KMS-11 (cell line): ENCODE measurements at regions not wholly inside any gene's neighbourhood (a gene's known extent, or its start where the extent isn't known, plus 50 kb on each side); places are given as distances from the start of the nearest gene placed in this dataset.

Source experiments
- H2AFZ ChIP-seq: fragments of 200-600 bp; sonication (generic); 2 replicates; pipeline ENCODE4 v1.6.1; 2016; ENCODE audit warnings: antibody characterized with exemption, mixed run types, low read depth
- H3K27ac ChIP-seq: fragments of 200-600 bp; sonication (generic); 2 replicates; pipeline ENCODE4 v1.6.1; 2016; ENCODE audit warnings: mild to moderate bottlenecking, mixed run types
- H3K27me3 ChIP-seq: fragments of 200-600 bp; sonication (generic); 2 replicates; pipeline ENCODE4 v1.6.1; 2017; ENCODE audit warnings: mild to moderate bottlenecking, low read depth, mixed run types, moderate library complexity; ENCODE audit not compliant: insufficient read depth
- H3K36me3 ChIP-seq: fragments of 200-600 bp; sonication (generic); 2 replicates; pipeline ENCODE4 v1.6.1; 2017; ENCODE audit warnings: mild to moderate bottlenecking, mixed run types; ENCODE audit not compliant: insufficient read depth
- H3K4me1 ChIP-seq: fragments of 200-600 bp; sonication (generic); 2 replicates; pipeline ENCODE4 v1.6.1; 2016; ENCODE audit warnings: mild to moderate bottlenecking, low read depth, mixed run types; ENCODE audit not compliant: poor library complexity, severe bottlenecking
- H3K4me2 ChIP-seq: fragments of 200-600 bp; sonication (generic); 2 replicates; pipeline ENCODE4 v1.7.0; 2016; ENCODE audit warnings: mild to moderate bottlenecking, mixed run types
- H3K4me3 ChIP-seq: fragments of 200-600 bp; sonication (generic); IDR thresholded peaks from 2 replicates; pipeline ENCODE4 v1.6.1; 2017; ENCODE audit warnings: low read depth, low read length, mixed read lengths; ENCODE audit not compliant: insufficient read depth
- H3K79me2 ChIP-seq: fragments of 200-600 bp; sonication (generic); 2 replicates; pipeline ENCODE4 v1.6.1; 2016; ENCODE audit warnings: low read depth, mixed run types; ENCODE audit not compliant: insufficient read depth
- H3K9ac ChIP-seq: fragments of 200-600 bp; sonication (generic); 2 replicates; pipeline ENCODE4 v1.6.1; 2016; ENCODE audit warnings: mild to moderate bottlenecking, mixed run types
- H4K20me1 ChIP-seq: fragments of 200-600 bp; sonication (generic); 2 replicates; pipeline ENCODE4 v1.6.1; 2016; ENCODE audit warnings: mild to moderate bottlenecking, mixed run types; ENCODE audit not compliant: insufficient read depth
- CTCF ChIP-seq: fragments of 200-600 bp; sonication (generic); conservative IDR thresholded peaks from 2 replicates; pipeline ENCODE4 v1.6.1; 2017; ENCODE audit warnings: low read depth, mild to moderate bottlenecking, antibody characterized with exemption, low read length, moderate library complexity, mixed read lengths

DNA sequence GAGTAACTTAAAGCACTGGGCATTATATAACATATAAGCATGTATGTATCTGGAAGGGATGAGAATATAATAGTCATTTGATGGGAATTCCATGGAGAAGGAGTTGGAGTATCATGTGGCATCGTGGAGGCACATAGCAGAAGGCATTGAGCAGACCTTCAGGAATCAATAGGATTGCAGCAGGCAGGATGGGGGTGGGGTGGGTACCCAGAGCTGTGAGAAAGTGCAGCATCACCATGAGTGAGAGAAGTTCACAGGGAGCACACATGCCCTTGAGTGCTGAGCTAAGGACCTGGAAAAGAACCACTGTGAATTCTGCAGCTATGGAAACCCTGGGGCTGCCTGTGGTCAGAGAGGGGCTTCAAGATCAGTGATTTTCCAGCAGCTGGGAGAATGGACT, 57.3 kb downstream of the MED10 start:
- no peaks in the 10 kb centered on the region for H4K20me1 ChIP-seq
- H3K27ac ChIP-seq, result no peak overlapping the region
- no peaks in the 10 kb centered on the region for H3K4me1 ChIP-seq
- H3K36me3 ChIP-seq, result no peaks in the 10 kb centered on the region
- no peak overlapping the region for H3K4me2 ChIP-seq
- H3K27me3 ChIP-seq, result no peaks in the 10 kb centered on the region
- TF ChIP-seq CTCF, result no peak
- no peak overlapping the region for H2AFZ ChIP-seq
- no peak overlapping the region for H3K4me3 ChIP-seq
- H3K79me2 ChIP-seq, result no peaks in the 10 kb centered on the region
- no peak overlapping the region for H3K9ac ChIP-seq

DNA sequence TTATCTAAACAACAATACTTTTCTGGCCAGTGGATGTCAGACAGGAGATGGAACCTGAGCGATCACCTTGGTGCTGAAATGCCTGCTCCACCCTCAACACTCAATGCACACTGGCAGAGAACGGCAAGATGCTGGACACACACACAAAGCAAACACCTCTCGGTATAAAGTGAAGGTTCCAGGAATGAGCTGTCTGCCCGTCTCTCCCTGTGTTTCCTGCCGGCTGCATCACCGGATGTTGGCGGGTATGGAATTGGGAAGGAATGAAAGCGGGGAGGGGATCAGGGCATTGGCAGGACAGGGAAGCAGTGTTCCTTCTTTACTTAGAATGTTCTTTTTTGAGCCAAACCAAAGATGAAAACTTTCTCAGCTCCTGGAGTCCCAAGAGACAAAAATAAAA, 59.2 kb downstream of the MED10 start:
- no peaks in the 10 kb centered on the region for H3K36me3 ChIP-seq
- no peak overlapping the region for H3K27ac ChIP-seq
- H3K4me1 ChIP-seq, result no peaks in the 10 kb centered on the region
- no peaks in the 10 kb centered on the region for H3K79me2 ChIP-seq
- H2AFZ ChIP-seq, result no peak overlapping the region
- TF ChIP-seq CTCF, result no peak
- no peak overlapping the region for H3K4me3 ChIP-seq
- H4K20me1 ChIP-seq, result no peaks in the 10 kb centered on the region
- no peaks in the 10 kb centered on the region for H3K27me3 ChIP-seq
- no peak overlapping the region for H3K9ac ChIP-seq
- no peak overlapping the region for H3K4me2 ChIP-seq

DNA sequence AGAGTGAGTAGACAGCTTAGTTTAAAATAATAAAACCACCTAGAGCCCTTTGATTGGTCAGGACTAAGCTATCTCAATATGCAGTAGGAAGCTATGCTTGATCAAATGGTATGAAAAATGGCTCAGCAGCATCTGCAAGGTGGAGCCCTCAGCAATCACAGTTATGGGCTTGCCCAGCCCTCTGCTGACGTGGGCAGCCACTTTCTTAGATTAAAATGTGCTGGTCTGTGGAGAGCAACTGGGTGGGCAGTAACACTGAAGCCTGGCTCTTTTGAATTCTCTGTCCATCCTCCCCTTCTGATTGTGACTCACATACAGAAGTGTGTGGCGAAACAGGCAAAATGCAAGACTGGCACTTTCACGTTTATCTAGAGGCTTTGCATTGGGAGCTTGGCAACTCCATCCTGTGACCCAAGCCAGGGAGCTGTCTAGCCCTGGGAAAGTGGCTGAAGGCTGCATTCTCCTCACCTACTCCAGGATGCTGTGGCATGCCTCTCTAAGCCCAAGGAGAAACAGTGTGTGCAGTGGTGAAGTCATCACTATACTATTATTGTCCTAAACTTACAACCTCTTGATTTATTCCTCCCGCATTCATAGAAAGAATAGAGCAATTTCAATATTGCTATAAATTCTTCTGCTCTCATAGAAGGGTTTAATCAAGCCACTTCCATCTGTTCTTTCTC, 61.1 kb downstream of the MED10 start:
- Histone ChIP-seq H3K4me2 (no peak overlapping the region), H2AFZ (no peak overlapping the region), H3K27me3 (no peaks in the 10 kb centered on the region), H3K27ac (no peak overlapping the region), H3K9ac (no peak overlapping the region), H3K36me3 (no peaks in the 10 kb centered on the region), H3K4me3 (no peak overlapping the region), H3K4me1 (no peaks in the 10 kb centered on the region), H4K20me1 (no peaks in the 10 kb centered on the region), H3K79me2 (no peaks in the 10 kb centered on the region)
- no peak for TF ChIP-seq CTCF

DNA sequence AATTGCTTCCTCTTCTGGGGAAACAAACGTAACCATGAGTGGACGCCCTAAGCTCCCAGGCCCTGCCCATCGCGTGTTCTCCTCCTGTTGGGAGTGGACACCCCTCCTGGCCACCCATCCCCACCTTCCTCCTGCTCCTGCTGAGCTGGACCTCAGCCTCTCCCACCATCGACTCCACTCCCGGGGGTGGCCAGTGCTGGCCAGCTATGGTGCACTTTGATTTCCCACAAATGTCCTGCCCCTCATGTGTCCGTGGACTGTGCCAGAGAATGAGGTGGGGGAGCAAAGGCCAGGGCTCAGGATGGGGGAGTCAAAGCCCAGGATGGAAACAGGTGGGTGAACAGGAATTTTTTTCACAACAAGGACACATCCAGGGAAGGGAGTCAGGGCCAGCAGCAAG, 62.8 kb downstream of the MED10 start:
- Histone ChIP-seq H3K36me3 (no peaks in the 10 kb centered on the region), H2AFZ (no peak overlapping the region), H3K4me2 (no peak overlapping the region), H3K79me2 (no peaks in the 10 kb centered on the region), H3K4me3 (no peak overlapping the region), H3K4me1 (no peaks in the 10 kb centered on the region), H4K20me1 (no peaks in the 10 kb centered on the region), H3K9ac (no peak overlapping the region), H3K27me3 (no peaks in the 10 kb centered on the region), H3K27ac (no peak overlapping the region)
- no peak for TF ChIP-seq CTCF
